GM12875 (cell line): ENCODE measurements at regions not wholly inside any gene's neighbourhood (a gene's known extent, or its start where the extent isn't known, plus 50 kb on each side); places are given as distances from the start of the nearest gene placed in this dataset.

Experiments used
- H3K4me3 ChIP-seq: one replicate; pipeline ENCODE4 v1.5.1; 2011; ENCODE audit warnings: low read depth, low read length, control low read depth
- TF ChIP-seq, protein P1 (sequence below): IDR thresholded peaks from 2 replicates; pipeline ENCODE4 v1.5.1; 2011; ENCODE audit warnings: low read depth, mild to moderate bottlenecking, control low read depth, inconsistent platforms, low read length, moderate library complexity, borderline replicate concordance; ENCODE audit not compliant: insufficient read depth

DNA sequence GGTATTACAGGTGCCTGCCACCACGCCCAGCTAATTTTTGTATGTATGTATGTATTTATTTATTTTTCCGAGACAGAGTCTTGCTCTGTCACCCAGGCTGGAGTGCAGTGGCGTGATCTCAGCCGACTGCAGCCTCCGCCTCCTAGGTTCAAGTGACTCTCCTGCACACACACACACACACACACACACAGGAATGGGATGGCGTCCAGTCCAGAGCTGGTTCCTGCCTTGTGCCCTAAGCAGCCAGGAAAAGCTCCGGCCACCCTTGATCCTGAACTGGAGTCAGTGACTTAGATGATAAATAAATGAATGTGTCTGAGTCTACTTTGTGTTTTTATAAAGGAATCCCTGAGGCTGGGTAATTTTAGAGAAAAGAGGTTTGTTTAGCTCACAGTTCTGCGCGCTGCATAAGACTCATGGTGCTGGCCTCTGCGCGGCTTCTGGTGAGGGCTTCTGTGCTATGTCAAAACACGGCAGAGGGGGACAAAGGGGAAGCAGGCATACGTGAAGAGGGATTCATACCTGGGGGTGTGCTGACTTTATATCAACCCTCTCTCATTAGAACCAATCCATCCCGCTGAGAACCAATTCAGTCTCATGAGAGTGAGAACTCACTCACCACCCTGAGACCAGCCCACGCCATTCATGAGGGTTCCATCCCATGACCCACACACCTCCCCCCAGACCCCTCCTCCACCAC lies 59.7 kb upstream of the PHLPP1 start:
- no peak overlapping the region for H3K4me3 ChIP-seq
- TF ChIP-seq, protein P1, sequence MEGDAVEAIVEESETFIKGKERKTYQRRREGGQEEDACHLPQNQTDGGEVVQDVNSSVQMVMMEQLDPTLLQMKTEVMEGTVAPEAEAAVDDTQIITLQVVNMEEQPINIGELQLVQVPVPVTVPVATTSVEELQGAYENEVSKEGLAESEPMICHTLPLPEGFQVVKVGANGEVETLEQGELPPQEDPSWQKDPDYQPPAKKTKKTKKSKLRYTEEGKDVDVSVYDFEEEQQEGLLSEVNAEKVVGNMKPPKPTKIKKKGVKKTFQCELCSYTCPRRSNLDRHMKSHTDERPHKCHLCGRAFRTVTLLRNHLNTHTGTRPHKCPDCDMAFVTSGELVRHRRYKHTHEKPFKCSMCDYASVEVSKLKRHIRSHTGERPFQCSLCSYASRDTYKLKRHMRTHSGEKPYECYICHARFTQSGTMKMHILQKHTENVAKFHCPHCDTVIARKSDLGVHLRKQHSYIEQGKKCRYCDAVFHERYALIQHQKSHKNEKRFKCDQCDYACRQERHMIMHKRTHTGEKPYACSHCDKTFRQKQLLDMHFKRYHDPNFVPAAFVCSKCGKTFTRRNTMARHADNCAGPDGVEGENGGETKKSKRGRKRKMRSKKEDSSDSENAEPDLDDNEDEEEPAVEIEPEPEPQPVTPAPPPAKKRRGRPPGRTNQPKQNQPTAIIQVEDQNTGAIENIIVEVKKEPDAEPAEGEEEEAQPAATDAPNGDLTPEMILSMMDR: no peak

DNA sequence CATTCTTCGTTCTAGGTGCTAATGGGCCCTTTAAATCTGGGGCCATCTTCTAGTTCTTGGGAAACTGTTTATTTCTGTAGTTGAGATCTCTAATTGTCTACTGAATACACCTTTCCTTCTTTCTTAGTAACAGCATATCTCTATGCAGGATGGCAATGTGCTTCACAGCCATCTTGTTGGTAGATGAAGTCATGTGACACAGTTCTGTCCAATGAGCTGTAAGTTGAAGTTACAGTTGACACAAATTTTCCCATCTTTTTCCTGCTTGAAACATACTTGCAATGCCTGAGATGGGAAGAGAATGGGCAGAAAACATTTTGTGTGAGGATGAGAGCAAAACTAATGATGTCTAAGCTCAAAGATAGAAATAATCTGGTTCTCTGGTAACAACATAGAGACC lies 57.3 kb upstream of the PHLPP1 start:
- TF ChIP-seq, protein P1: no peak
- no peak overlapping the region for H3K4me3 ChIP-seq

DNA sequence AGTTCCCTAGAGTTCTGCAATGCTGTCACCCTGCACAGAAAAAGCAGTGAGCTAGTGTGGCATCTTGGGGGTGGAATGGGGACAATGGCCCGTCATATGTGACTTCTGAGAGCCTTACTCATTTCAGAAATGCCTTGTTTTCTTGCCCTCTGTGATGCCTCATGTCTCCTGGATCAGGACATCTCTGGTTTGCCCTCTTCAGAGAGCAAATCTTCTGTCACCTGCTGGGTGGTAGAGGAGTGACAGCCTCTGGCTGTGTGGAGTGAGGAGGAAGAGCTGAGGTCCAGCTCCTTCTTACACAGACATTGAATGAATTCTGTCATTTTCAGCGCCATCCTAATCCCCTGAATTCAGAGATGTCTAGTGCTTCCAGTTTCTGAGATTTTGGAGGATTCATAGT lies 55.6 kb upstream of the PHLPP1 start:
- no peak overlapping the region for H3K4me3 ChIP-seq
- TF ChIP-seq, protein P1: peak; percentile 23; the same call in 1 of the 2 replicates

DNA sequence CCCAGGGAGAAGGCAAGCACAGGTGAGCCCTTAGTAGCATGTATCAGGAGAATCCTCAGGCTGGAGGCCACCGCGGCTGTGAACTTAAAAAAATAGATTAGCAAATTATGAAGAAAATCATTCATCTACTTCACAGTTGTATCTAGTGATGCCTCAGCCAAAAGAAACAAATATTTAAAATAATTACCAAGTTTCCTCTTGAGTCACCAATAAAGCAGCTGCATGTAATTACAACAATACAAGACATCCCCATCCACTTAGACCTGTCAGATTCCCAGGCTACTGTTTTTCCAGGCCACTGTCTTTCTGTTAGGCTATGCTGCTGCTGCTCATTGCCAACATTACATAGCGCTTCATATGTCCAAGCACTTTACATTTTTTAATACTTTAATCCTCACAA lies 54.6 kb upstream of the PHLPP1 start:
- TF ChIP-seq, protein P1: no peak
- H3K4me3 ChIP-seq: no peak overlapping the region

DNA sequence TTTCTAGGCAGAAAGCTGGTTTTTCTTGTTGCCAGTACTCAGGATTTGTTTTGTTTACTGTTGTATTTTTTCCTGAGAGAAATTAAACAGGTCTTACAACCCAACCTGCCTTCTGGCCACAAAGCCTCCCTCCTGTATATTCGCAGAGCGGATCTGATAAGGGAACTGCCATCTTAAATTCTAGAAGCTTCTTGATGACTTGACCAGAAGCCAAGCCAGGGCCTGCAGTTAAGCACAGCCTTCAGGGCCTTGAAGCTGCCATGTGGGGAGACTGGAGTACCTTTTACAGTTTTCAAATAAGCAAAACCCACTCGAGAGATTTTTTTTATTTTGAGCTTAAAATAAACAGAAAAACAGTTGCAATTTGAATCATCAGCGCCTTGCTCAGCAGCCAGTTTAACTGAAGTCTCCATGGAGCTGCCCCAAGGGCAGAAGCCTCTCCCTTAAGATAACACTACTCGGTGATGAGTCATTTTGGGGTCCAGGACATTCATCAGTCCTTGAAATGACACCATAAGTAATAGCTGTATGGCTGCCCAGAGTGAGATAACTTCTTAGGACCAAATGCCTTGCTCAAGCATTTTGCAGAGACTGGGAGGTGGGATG lies 51.5 kb upstream of the PHLPP1 start:
- TF ChIP-seq, protein P1: no peak

DNA sequence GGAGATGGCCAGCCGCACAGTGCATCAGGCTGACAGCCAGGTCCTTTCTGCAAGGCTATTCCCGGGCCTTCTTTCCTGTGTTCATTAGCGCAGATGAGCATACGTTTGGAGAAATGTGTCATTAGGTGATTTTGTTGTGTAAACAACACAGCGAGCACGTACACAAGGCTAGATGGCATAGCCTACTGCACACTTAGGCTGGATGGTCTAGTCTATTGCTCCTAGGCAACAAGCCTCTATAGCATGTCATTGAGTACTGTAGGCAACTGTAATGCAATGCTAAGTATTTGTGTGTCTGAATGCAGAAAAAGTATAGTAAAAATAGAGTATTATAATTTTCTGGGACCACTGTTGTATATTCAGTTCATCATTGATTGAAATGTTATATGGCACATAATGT lies 50.9 kb upstream of the PHLPP1 start:
- TF ChIP-seq, protein P1: no peak
- no peak overlapping the region for H3K4me3 ChIP-seq

More for the DNA sequence above, 51.5 kb upstream of the PHLPP1 start:
- H3K4me3 ChIP-seq: no peak overlapping the region

DNA sequence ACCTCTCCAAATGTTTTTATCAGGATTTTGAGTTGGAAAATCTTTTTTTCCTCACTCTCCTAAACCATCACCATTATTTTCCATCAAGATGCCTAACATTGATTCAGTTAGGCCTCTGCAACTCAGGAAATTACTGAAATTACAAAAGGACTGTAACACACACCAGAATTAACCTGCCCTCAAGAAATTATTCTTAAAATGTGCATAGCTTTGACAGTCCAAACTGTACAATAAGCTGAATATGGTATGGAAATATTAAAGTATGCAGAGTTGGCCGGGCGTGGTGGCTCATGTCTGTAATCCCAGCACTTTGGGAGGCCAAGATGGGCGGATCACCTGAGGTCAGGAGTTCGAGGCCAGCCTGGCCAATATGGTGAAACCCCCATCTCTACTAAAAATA lies 50.2 kb upstream of the PHLPP1 start:
- no peak overlapping the region for H3K4me3 ChIP-seq
- TF ChIP-seq, protein P1: no peak
